Trophoblast cell (in vitro differentiated cells and primary cell): ENCODE measurements at regions not wholly inside any gene's neighbourhood (a gene's known extent, or its start where the extent isn't known, plus 50 kb on each side); places are given as distances from the start of the nearest gene placed in this dataset.

Source experiments
- DNase-seq, 2 donors: peaks; one replicate each; pipeline ENCODE4 v3.0.0-alpha.2; 2016
- H2AFZ ChIP-seq: 2 replicates; pipeline ENCODE4 v1.6.1; 2013; ENCODE audit warnings: low read length, moderate library complexity, mild to moderate bottlenecking; ENCODE audit not compliant: insufficient read depth, poor library complexity
- H2AK5ac ChIP-seq: 2 replicates; pipeline ENCODE4 v1.6.1; 2013; ENCODE audit warnings: mild to moderate bottlenecking, low read length
- H2BK120ac ChIP-seq: 2 replicates; pipeline ENCODE4 v1.6.1; 2013; ENCODE audit warnings: low read length, mild to moderate bottlenecking, moderate library complexity; ENCODE audit not compliant: insufficient read depth, poor library complexity
- H2BK12ac ChIP-seq: 2 replicates; pipeline ENCODE4 v1.6.1; 2013; ENCODE audit warnings: mild to moderate bottlenecking, low read length, moderate library complexity
- H2BK5ac ChIP-seq: 2 replicates; pipeline ENCODE4 v1.6.1; 2013; ENCODE audit warnings: low read length, low read depth, moderate library complexity, mild to moderate bottlenecking; ENCODE audit not compliant: poor library complexity
- H3K14ac ChIP-seq: 2 replicates; pipeline ENCODE4 v1.6.1; 2013; ENCODE audit warnings: mild to moderate bottlenecking, low read length
- H3K18ac ChIP-seq: 2 replicates; pipeline ENCODE4 v1.6.1; 2013; ENCODE audit warnings: mild to moderate bottlenecking, low read length
- H3K23ac ChIP-seq: 2 replicates; pipeline ENCODE4 v1.6.1; 2013; ENCODE audit warnings: low read length
- H3K27ac ChIP-seq: 2 replicates; pipeline ENCODE4 v1.5.1; 2013; ENCODE audit warnings: low read depth, mild to moderate bottlenecking, inconsistent platforms, low read length, moderate library complexity
- H3K27me3 ChIP-seq: 2 replicates; pipeline ENCODE4 v1.6.1; 2013; ENCODE audit warnings: inconsistent platforms, mild to moderate bottlenecking, low read length, moderate library complexity; ENCODE audit not compliant: insufficient read depth
- H3K36me3 ChIP-seq, 2 experiments: 1 replicate in 1 of 2; 2 replicates in 1 of 2; pipeline ENCODE4 v1.6.1; 2013; ENCODE audit warnings: low read length in 2 of 2, mild to moderate bottlenecking in 2 of 2, moderate library complexity in 1 of 2; ENCODE audit not compliant: insufficient read depth in 2 of 2, control insufficient read depth in 1 of 2
- H3K4ac ChIP-seq: 2 replicates; pipeline ENCODE4 v1.6.1; 2013; ENCODE audit warnings: low read depth, mild to moderate bottlenecking, low read length, moderate library complexity
- H3K4me1 ChIP-seq, 2 experiments: 1 replicate in 1 of 2; 2 replicates in 1 of 2; pipeline ENCODE4 v1.6.1; 2013; ENCODE audit warnings: low read length in 2 of 2, mild to moderate bottlenecking in 2 of 2, moderate library complexity in 1 of 2; ENCODE audit not compliant: insufficient read depth in 2 of 2, control insufficient read depth in 1 of 2
- H3K4me2 ChIP-seq: 2 replicates; pipeline ENCODE4 v1.6.1; 2013; ENCODE audit warnings: inconsistent platforms, mild to moderate bottlenecking, low read length, moderate library complexity
- H3K4me3 ChIP-seq: 2 replicates; pipeline ENCODE4 v1.5.1; 2013; ENCODE audit warnings: mild to moderate bottlenecking, low read depth, low read length, inconsistent platforms
- H3K79me1 ChIP-seq: one replicate; pipeline ENCODE4 v1.6.1; 2013; ENCODE audit warnings: low read length
- H3K79me2 ChIP-seq: 2 replicates; pipeline ENCODE4 v1.6.1; 2013; ENCODE audit warnings: low read length, mild to moderate bottlenecking; ENCODE audit not compliant: control insufficient read depth, insufficient read depth, poor library complexity
- H3K9ac ChIP-seq: 2 replicates; pipeline ENCODE4 v1.6.1; 2013; ENCODE audit warnings: mild to moderate bottlenecking, low read length
- H3K9me3 ChIP-seq: 2 replicates; pipeline ENCODE4 v1.6.1; 2013; ENCODE audit warnings: low read depth, mild to moderate bottlenecking, control low read depth, inconsistent platforms, low read length; ENCODE audit not compliant: insufficient read depth
- H4K12ac ChIP-seq: 2 replicates; pipeline ENCODE4 v1.6.1; 2013; ENCODE audit warnings: low read depth, mild to moderate bottlenecking, low read length, moderate library complexity
- H4K8ac ChIP-seq: 2 replicates; pipeline ENCODE4 v1.6.1; 2013; ENCODE audit warnings: low read depth, mild to moderate bottlenecking, low read length, moderate library complexity
- H4K91ac ChIP-seq: one replicate; pipeline ENCODE4 v1.6.1; 2013; ENCODE audit warnings: low read depth, mild to moderate bottlenecking, low read length, moderate library complexity
- WGBS: extraction: QIAGEN DNeasy Blood & Tissue Kit; methylation state at CpG from one replicate; pipeline ENCODE4 v1.1.7; 2013; ENCODE audit warnings: missing lambda C conversion rate; ENCODE audit not compliant: insufficient read length, insufficient coverage; ENCODE audit errors: extremely low coverage; 5-methylcytosine and 5-hydroxymethylcytosine counted together

DNA sequence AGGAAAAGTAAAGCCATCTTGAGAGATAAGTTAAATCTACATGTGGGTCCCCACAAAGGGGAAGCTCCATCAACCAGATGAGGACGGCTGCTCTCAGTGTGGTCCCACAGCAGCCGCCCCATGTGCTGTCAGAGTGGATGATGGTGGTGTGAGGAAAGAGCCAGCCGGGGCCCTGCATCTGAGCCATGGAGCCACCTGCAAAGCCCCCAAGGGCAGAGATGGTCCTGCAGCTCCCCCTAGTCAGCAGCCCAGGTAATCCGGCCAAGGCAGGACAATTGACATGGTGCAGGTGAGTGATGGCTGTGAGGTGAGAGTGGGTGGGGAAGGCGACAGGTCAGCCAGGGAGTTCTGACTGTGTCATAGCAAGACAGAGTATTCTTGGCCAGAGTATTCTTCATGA is 458.8 kb downstream of the ICE1 start:
- Histone ChIP-seq H3K4me1 (no peaks in the 10 kb centered on the region), H3K4me3 (no peak overlapping the region), H2BK5ac (no peak overlapping the region), H4K91ac (no peak overlapping the region), H4K8ac (no peak overlapping the region), H3K14ac (no peak overlapping the region), H2BK120ac (no peak overlapping the region), H2BK12ac (no peak overlapping the region), H3K27me3 (no peaks in the 10 kb centered on the region), H3K9ac (no peak overlapping the region), H3K9me3 (peaks cover 1% of the 10 kb centered on the region), H2AFZ (no peak overlapping the region), H3K79me2 (no peaks in the 10 kb centered on the region), H2AK5ac (no peak overlapping the region), H3K4ac (no peak overlapping the region), H3K79me1 (no peaks in the 10 kb centered on the region), H3K27ac (no peak overlapping the region), H4K12ac (no peak overlapping the region), H3K4me2 (no peak overlapping the region), H3K36me3 (no peaks in the 10 kb centered on the region), H3K23ac (no peak overlapping the region), H3K18ac (no peak overlapping the region)
- WGBS = no CpG with 5 or more reads among the region's 5 CpGs
- DNase-seq = no peak

DNA sequence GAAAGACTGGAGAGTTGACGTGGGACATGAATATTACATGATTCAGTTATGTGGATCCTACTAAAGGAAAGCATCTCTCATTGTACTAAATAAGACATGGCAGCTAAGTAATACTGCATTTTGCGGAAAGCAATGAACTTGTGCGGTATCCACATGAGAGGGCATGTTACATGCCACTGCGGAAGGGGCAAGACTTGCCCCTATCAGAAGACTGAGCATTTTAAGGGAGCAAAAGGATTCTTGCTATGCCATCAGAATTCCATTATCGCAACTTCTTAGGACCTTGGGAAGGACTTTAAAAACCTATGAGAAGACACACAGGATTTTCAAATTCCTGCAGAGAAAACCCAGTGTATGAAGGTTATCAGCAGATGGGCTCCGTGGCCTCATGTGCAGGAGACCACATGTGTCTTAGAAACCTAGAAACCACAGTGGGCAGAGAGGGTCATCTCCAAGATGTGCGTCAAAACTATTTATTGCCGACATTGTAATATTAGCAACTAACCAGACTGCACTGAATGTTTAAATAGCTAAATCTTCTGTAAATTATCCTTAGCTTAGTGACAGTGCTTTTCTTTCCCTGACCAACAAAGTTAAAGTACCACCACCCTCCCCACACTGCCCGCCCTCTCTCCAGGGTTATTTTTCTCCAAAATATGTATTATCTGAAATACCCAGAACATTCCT is 457.7 kb downstream of the ICE1 start:
- H4K8ac ChIP-seq = no peak overlapping the region

DNA sequence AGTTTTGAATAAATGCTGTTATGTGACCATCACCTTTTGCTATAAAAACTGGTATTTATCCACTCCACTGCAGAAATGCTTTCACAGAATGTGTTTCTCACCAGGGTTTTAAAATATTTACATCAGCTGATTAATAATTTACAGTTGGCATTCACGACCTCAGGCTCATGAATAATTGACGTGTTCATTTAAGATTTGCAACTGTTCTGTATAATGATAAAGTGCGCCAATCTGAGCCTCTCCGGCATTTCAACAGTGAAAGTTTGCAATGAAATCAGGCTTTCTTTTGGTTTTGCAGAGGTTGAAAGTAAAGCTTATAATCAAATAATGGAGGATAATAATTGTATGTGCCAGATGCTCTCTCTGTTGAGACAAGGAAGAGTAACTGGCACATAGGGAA is 434.9 kb downstream of the ICE1 start:
- Histone ChIP-seq H3K9me3 (no peaks in the 10 kb centered on the region), H3K23ac (no peak overlapping the region), H3K27ac (no peak overlapping the region), H3K4me2 (no peak overlapping the region), H2AFZ (no peak overlapping the region), H4K91ac (no peak overlapping the region), H4K8ac (no peak overlapping the region), H3K4me1 (no peaks in the 10 kb centered on the region), H4K12ac (no peak overlapping the region), H3K4ac (no peak overlapping the region), H3K79me1 (no peaks in the 10 kb centered on the region), H2BK5ac (no peak overlapping the region), H3K18ac (no peak overlapping the region), H3K14ac (no peak overlapping the region), H3K36me3 (no peaks in the 10 kb centered on the region), H3K9ac (no peak overlapping the region), H2BK120ac (no peak overlapping the region), H3K4me3 (no peak overlapping the region), H2BK12ac (no peak overlapping the region), H3K79me2 (no peaks in the 10 kb centered on the region), H2AK5ac (no peak overlapping the region), H3K27me3 (no peaks in the 10 kb centered on the region)
- no CpG with 5 or more reads among the region's 4 CpGs for whole genome bisulfite sequencing
- DNase-seq = no peak

More for the DNA sequence above, 457.7 kb downstream of the ICE1 start:
- no peak overlapping the region for H3K18ac ChIP-seq
- no peak overlapping the region for H3K14ac ChIP-seq
- no peak overlapping the region for H3K4me3 ChIP-seq
- no peak overlapping the region for H3K4ac ChIP-seq
- no peaks in the 10 kb centered on the region for H3K79me1 ChIP-seq
- H3K27me3 ChIP-seq = no peaks in the 10 kb centered on the region
- no peak for DNase-seq
- H2AK5ac ChIP-seq = no peak overlapping the region
- WGBS = no CpG with 5 or more reads among the region's 9 CpGs
- H2BK5ac ChIP-seq = no peak overlapping the region
- H3K4me2 ChIP-seq = no peak overlapping the region
- no peak overlapping the region for H3K23ac ChIP-seq
- H3K79me2 ChIP-seq = no peaks in the 10 kb centered on the region
- H3K9ac ChIP-seq = no peak overlapping the region
- H2BK12ac ChIP-seq = no peak overlapping the region
- no peak overlapping the region for H2AFZ ChIP-seq
- H4K91ac ChIP-seq = no peak overlapping the region
- H3K9me3 ChIP-seq = peaks cover 1% of the 10 kb centered on the region
- H3K27ac ChIP-seq = no peak overlapping the region
- no peak overlapping the region for H2BK120ac ChIP-seq
- H4K12ac ChIP-seq = no peak overlapping the region
- no peaks in the 10 kb centered on the region for H3K4me1 ChIP-seq
- H3K36me3 ChIP-seq = no peaks in the 10 kb centered on the region

DNA sequence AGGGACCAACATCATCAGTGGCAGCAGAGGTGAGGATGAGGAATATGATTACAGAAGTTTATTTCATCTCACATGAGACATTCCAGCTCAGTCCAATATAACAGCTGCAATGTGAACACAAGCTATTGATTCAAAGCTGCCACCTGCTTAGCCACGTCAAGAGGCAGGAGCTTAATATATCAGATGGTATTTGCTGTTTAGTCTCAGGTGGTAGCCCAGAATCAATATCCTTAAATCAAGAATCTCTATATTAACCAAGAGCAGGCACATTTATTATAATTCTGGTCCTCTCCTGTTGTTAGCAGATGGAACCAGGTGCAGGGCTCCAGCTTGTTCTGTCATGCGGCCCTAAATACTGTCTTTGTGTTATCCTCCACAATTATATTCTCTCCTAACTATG is 431.6 kb downstream of the ICE1 start:
- no peaks in the 10 kb centered on the region for H3K9me3 ChIP-seq
- H4K12ac ChIP-seq = no peak overlapping the region
- H3K79me2 ChIP-seq = no peaks in the 10 kb centered on the region
- no peak overlapping the region for H3K4ac ChIP-seq
- H3K27me3 ChIP-seq = no peaks in the 10 kb centered on the region
- no peaks in the 10 kb centered on the region for H3K79me1 ChIP-seq
- no peak overlapping the region for H2AFZ ChIP-seq
- no peak for DNase-seq
- H3K18ac ChIP-seq = no peak overlapping the region
- no peak overlapping the region for H3K4me2 ChIP-seq
- H2BK5ac ChIP-seq = no peak overlapping the region
- no CpG with 5 or more reads among the region's 2 CpGs for WGBS
- H3K36me3 ChIP-seq = no peaks in the 10 kb centered on the region
- no peaks in the 10 kb centered on the region for H3K4me1 ChIP-seq
- H2BK120ac ChIP-seq = no peak overlapping the region
- H3K23ac ChIP-seq = no peak overlapping the region
- no peak overlapping the region for H2BK12ac ChIP-seq
- no peak overlapping the region for H3K9ac ChIP-seq
- H3K27ac ChIP-seq = no peak overlapping the region
- no peak overlapping the region for H2AK5ac ChIP-seq
- no peak overlapping the region for H4K91ac ChIP-seq
- no peak overlapping the region for H3K4me3 ChIP-seq
- H4K8ac ChIP-seq = no peak overlapping the region
- H3K14ac ChIP-seq = no peak overlapping the region
